GM12878 (cell line): ENCODE measurements at regions not wholly inside any gene's neighbourhood (a gene's known extent, or its start where the extent isn't known, plus 50 kb on each side); places are given as distances from the start of the nearest gene placed in this dataset.

ENCODE experiments used
- ATAC-seq: fragments of 200-7000 bp; cut with Tn5 transposase; 3 replicates; pipeline ENCODE4 v1.9.1; 2020; ENCODE audit warnings: mild to moderate bottlenecking, moderate library complexity
- BruUV-seq: library from RNA; stranded (reverse); fragments of 400-500 nt; replicated peaks from 2 replicates; lab custom pipeline; 2021; lab: Mats Ljungman, UMichigan
- CTCF ChIA-PET: fragments of 300-600 bp; sonication (Branson Sonifier 250); formaldehyde crosslinking; extraction: SDS; loops from one replicate; lab custom pipeline; 2021; ENCODE audit warnings: inconsistent platforms; lab: Yijun Ruan, JAX
- POLR2A ChIA-PET: fragments of 350-600 bp; formaldehyde crosslinking; extraction: SDS; loops from one replicate; lab custom pipeline; 2021; ENCODE audit warnings: inconsistent platforms; lab: Charles Lee
- RAD21 ChIA-PET: fragments of 300-600 bp; sonication (Branson Sonifier 250); formaldehyde crosslinking; loops from one replicate; lab custom pipeline; 2023; ENCODE audit warnings: antibody characterized with exemption; ENCODE audit not compliant: unreplicated experiment; lab: Charles Lee
- SMC1A ChIA-PET: fragments of 300-600 bp; sonication (Branson Sonifier 250); formaldehyde crosslinking; loops from one replicate; lab custom pipeline; 2023; ENCODE audit not compliant: unreplicated experiment, uncharacterized antibody; lab: Charles Lee
- DNase-seq: peaks from one replicate; pipeline ENCODE4 v3.0.0-alpha.2; 2011; ENCODE audit warnings: low read depth, low spot score
- FAIRE-seq: peaks from 3 replicates; lab custom pipeline; 2011; peaks lifted over from hg19 to GRCh38; lab: Jason Lieb, UNC
- H2AFZ ChIP-seq: 2 replicates; pipeline ENCODE4 v1.6.0; 2011; ENCODE audit warnings: low read depth, low read length, control low read depth; ENCODE audit not compliant: control insufficient read depth
- H3K27ac ChIP-seq: 2 replicates; pipeline ENCODE4 v1.5.1; 2011; ENCODE audit warnings: control low read depth; ENCODE audit not compliant: control insufficient read depth, insufficient read depth
- H3K27me3 ChIP-seq, 2 experiments: replicated peaks in 1 of 2; 2 replicates each; pipeline versions ENCODE4 v1.6.0 to v1.6.1; 2011; ENCODE audit warnings: low read length in 1 of 2; ENCODE audit not compliant: control insufficient read depth in 2 of 2, insufficient read depth in 2 of 2
- H3K36me3 ChIP-seq, 2 experiments: 2 replicates each; pipeline ENCODE4 v1.5.1; 2011; ENCODE audit warnings: low read length in 1 of 2; ENCODE audit not compliant: control insufficient read depth in 2 of 2, insufficient read depth in 2 of 2
- H3K4me1 ChIP-seq: 2 replicates; pipeline ENCODE4 v1.6.1; 2011; ENCODE audit warnings: mild to moderate bottlenecking, low read length, moderate library complexity, mixed read lengths; ENCODE audit not compliant: control insufficient read depth, insufficient read depth
- H3K4me2 ChIP-seq: 2 replicates; pipeline ENCODE4 v1.6.0; 2011; ENCODE audit warnings: control low read depth; ENCODE audit not compliant: control insufficient read depth, insufficient read depth
- H3K4me3 ChIP-seq: fragments of 200-600 bp; sonication (generic); 2 replicates; pipeline ENCODE4 v1.5.1; 2016
- H3K79me2 ChIP-seq: 2 replicates; pipeline ENCODE4 v1.6.0; 2011; ENCODE audit warnings: low read length; ENCODE audit not compliant: control insufficient read depth, insufficient read depth
- H3K9ac ChIP-seq: 2 replicates; pipeline ENCODE4 v1.8.0; 2011; ENCODE audit warnings: low read length, control low read depth, mixed read lengths; ENCODE audit not compliant: control insufficient read depth, insufficient read depth
- H3K9me3 ChIP-seq: replicated peaks from 3 replicates; pipeline ENCODE4 v1.5.1; 2011; ENCODE audit warnings: mild to moderate bottlenecking, low read length; ENCODE audit not compliant: control insufficient read depth, insufficient read depth
- H4K20me1 ChIP-seq: 2 replicates; pipeline ENCODE4 v1.6.0; 2011; ENCODE audit not compliant: control insufficient read depth, insufficient read depth
- CBFB ChIP-seq: IDR thresholded peaks from 2 replicates; pipeline ENCODE4 v1.6.1; 2016; ENCODE audit warnings: antibody characterized with exemption, low read depth
- CBX5 ChIP-seq: sonication (generic); IDR thresholded peaks from 2 replicates; pipeline ENCODE4 v1.6.1; 2016; ENCODE audit warnings: low read depth, moderate library complexity, mild to moderate bottlenecking, inconsistent platforms
- CHD2 ChIP-seq: IDR thresholded peaks from 2 replicates; pipeline ENCODE4 v1.6.1; 2011; ENCODE audit warnings: low read depth, low read length, improper control_type of control experiment, borderline replicate concordance
- HCFC1 ChIP-seq: fragments of 150-350 bp; IDR thresholded peaks from 2 replicates; pipeline ENCODE4 v1.6.1; 2014; ENCODE audit warnings: low read length
- JUND ChIP-seq: IDR thresholded peaks from 2 replicates; pipeline ENCODE4 v1.6.1; 2012; ENCODE audit warnings: low read depth, mild to moderate bottlenecking, low read length, improper control_type of control experiment, moderate library complexity
- MTA2 ChIP-seq: fragments of 450-650 bp; IDR thresholded peaks from 2 replicates; pipeline ENCODE4 v1.6.1; 2016; ENCODE audit warnings: low read depth, mild to moderate bottlenecking, moderate library complexity
- MTA3 ChIP-seq: IDR thresholded peaks from 2 replicates; pipeline ENCODE4 v1.6.1; 2012; ENCODE audit warnings: low read length, inconsistent platforms, borderline replicate concordance
- PKNOX1 ChIP-seq: fragments of 450-650 bp; IDR thresholded peaks from 2 replicates; pipeline ENCODE4 v1.6.1; 2016; ENCODE audit warnings: mild to moderate bottlenecking
- RB1 ChIP-seq: fragments of 450-650 bp; formaldehyde crosslinking; IDR thresholded peaks from 2 replicates; pipeline ENCODE4 v1.6.1; 2017; ENCODE audit warnings: mild to moderate bottlenecking, borderline replicate concordance
- RCOR1 ChIP-seq: conservative IDR thresholded peaks from 2 replicates; pipeline ENCODE4 v1.6.1; 2012; ENCODE audit warnings: low read depth, low read length, improper control_type of control experiment
- SMAD1 ChIP-seq: fragments of 450-650 bp; IDR thresholded peaks from 2 replicates; pipeline ENCODE4 v1.6.1; 2018; ENCODE audit warnings: mild to moderate bottlenecking, low read depth; ENCODE audit not compliant: partially characterized antibody
- WRNIP1 ChIP-seq: IDR thresholded peaks from 2 replicates; pipeline ENCODE4 v1.6.1; 2011; ENCODE audit warnings: low read depth, low read length, improper control_type of control experiment, borderline replicate concordance
- ZBED1 ChIP-seq: IDR thresholded peaks from 2 replicates; pipeline ENCODE4 v1.6.1; 2016; ENCODE audit warnings: borderline replicate concordance
- WGBS: methylation state at CpG from one replicate; pipeline ENCODE4 v1.1.6; 2016; ENCODE audit warnings: low lambda C conversion rate; ENCODE audit not compliant: insufficient replicate concordance, insufficient coverage; ENCODE audit errors: missing lambda C conversion rate; 5-methylcytosine and 5-hydroxymethylcytosine counted together
- in situ Hi-C: fragments of 300-500 bp; cut with MboI; formaldehyde crosslinking; loops from 9 replicates; pipeline ENCODE4 v1.14.3; 2018; ENCODE audit warnings: mixed read lengths
- intact Hi-C: fragments of 100-400 bp; cut with micrococcal nuclease; formaldehyde crosslinking; loops from one replicate; pipeline ENCODE4 v1.14.2; 2022; ENCODE audit not compliant: unreplicated experiment
- TF ChIP-seq, protein P1 (sequence below): fragments of 450-650 bp; IDR thresholded peaks from 2 replicates; pipeline ENCODE4 v1.6.1; 2016; ENCODE audit warnings: mild to moderate bottlenecking, moderate library complexity, borderline replicate concordance

- in situ Hi-C loops: no loop called here
These were observed 534.6 kb downstream of the NTRK2 start for GRCh38 chr9:85204176-85204575.

More at GRCh38 chr9:85204176-85204575, 534.6 kb downstream of the NTRK2 start:
- ATAC-seq (no peak), DNase-seq (no peak)
- Histone ChIP-seq H3K79me2 (no peaks in the 10 kb centered on the region), H3K9ac (no peak overlapping the region), H3K4me3 (no peak overlapping the region), H3K4me2 (no peak overlapping the region), H2AFZ (no peak overlapping the region), H3K27ac (no peak overlapping the region), H3K27me3 (no peaks in the 10 kb centered on the region), H3K36me3 (no peaks in the 10 kb centered on the region), H3K9me3 (no peaks in the 10 kb centered on the region), H3K4me1 (no peaks in the 10 kb centered on the region), H4K20me1 (no peaks in the 10 kb centered on the region)
- RAD21 ChIA-PET: no interaction called here
- POLR2A ChIA-PET: interaction anchor here (0.6 kb wide), 1 partner anchor 781 kb away, joined by 6 read pairs; no protein-coding TSS in a partner anchor
- intact Hi-C loops: no loop called here
- WGBS: 23% methylated on average over 3 of the region's 3 CpGs
- no TSS peak for BruUV-seq
- no peak for TF ChIP-seq CBX5
- no peak for TF ChIP-seq CHD2
- no peak for TF ChIP-seq CBFB
- TF ChIP-seq JUND: no peak
- no peak for TF ChIP-seq PKNOX1
- TF ChIP-seq WRNIP1: no peak
- TF ChIP-seq RCOR1: no peak
- TF ChIP-seq SMAD1: no peak
- no peak for TF ChIP-seq RB1
- TF ChIP-seq HCFC1: no peak
- no peak for TF ChIP-seq MTA3
- TF ChIP-seq, protein P1, sequence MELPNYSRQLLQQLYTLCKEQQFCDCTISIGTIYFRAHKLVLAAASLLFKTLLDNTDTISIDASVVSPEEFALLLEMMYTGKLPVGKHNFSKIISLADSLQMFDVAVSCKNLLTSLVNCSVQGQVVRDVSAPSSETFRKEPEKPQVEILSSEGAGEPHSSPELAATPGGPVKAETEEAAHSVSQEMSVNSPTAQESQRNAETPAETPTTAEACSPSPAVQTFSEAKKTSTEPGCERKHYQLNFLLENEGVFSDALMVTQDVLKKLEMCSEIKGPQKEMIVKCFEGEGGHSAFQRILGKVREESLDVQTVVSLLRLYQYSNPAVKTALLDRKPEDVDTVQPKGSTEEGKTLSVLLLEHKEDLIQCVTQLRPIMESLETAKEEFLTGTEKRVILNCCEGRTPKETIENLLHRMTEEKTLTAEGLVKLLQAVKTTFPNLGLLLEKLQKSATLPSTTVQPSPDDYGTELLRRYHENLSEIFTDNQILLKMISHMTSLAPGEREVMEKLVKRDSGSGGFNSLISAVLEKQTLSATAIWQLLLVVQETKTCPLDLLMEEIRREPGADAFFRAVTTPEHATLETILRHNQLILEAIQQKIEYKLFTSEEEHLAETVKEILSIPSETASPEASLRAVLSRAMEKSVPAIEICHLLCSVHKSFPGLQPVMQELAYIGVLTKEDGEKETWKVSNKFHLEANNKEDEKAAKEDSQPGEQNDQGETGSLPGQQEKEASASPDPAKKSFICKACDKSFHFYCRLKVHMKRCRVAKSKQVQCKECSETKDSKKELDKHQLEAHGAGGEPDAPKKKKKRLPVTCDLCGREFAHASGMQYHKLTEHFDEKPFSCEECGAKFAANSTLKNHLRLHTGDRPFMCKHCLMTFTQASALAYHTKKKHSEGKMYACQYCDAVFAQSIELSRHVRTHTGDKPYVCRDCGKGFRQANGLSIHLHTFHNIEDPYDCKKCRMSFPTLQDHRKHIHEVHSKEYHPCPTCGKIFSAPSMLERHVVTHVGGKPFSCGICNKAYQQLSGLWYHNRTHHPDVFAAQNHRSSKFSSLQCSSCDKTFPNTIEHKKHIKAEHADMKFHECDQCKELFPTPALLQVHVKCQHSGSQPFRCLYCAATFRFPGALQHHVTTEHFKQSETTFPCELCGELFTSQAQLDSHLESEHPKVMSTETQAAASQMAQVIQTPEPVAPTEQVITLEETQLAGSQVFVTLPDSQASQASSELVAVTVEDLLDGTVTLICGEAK: no peak
- TF ChIP-seq MTA2: no peak
- TF ChIP-seq ZBED1: no peak
- TF ChIP-seq, all 136 proteins: peak for 0
- CTCF ChIA-PET: no interaction called here
- SMC1A ChIA-PET: no interaction called here
- no peak for FAIRE-seq
